HUES48 (cell line): ENCODE measurements at regions not wholly inside any gene's neighbourhood (a gene's known extent, or its start where the extent isn't known, plus 50 kb on each side); places are given as distances from the start of the nearest gene placed in this dataset.

Experiments used
- H3K27ac ChIP-seq: one replicate; pipeline ENCODE4 v1.7.0; 2013; ENCODE audit warnings: low read depth, low read length, inconsistent platforms
- H3K27me3 ChIP-seq: 2 replicates; pipeline ENCODE4 v1.6.1; 2013; ENCODE audit warnings: mild to moderate bottlenecking, low read length; ENCODE audit not compliant: control insufficient read depth, insufficient read depth
- H3K36me3 ChIP-seq: 2 replicates; pipeline ENCODE4 v1.6.1; 2013; ENCODE audit warnings: low read length; ENCODE audit not compliant: control insufficient read depth, insufficient read depth
- H3K4me1 ChIP-seq: 2 replicates; pipeline ENCODE4 v1.6.1; 2013; ENCODE audit warnings: mild to moderate bottlenecking, low read length; ENCODE audit not compliant: control insufficient read depth, insufficient read depth
- H3K4me3 ChIP-seq: 2 replicates; pipeline ENCODE4 v1.5.1; 2013; ENCODE audit warnings: mild to moderate bottlenecking, low read depth, low read length
- H3K9ac ChIP-seq: 2 replicates; pipeline ENCODE4 v1.6.1; 2013; ENCODE audit warnings: mild to moderate bottlenecking, low read depth, low read length, moderate library complexity
- H3K9me3 ChIP-seq: 2 replicates; pipeline ENCODE4 v1.6.1; 2013; ENCODE audit warnings: low read length; ENCODE audit not compliant: control insufficient read depth, insufficient read depth

DNA sequence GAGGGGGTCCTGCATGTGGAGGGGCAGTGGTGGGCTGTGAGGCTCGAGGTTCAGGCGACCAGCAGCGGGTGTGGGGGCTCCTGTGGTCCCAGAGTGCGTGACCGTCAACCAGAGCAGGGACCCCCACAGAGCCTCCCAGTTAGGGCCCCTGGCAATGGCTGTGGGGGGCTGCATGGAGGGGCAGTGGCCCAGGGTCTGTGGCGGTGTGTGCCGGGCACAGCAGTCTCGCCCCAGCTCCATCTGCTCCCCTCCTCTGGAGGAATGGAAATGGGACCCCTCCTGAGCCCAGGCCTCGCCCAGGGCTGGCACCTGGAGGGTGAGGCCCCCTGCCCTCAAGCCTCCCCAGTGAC, 210.8 kb upstream of the C14orf180 start:
- Histone ChIP-seq H3K9ac (no peak overlapping the region), H3K4me1 (peaks cover 4% of the 10 kb centered on the region; the same call in 1 of the 2 replicates), H3K4me3 (no peak overlapping the region), H3K27ac (no peak overlapping the region), H3K27me3 (no peaks in the 10 kb centered on the region), H3K36me3 (no peaks in the 10 kb centered on the region), H3K9me3 (no peaks in the 10 kb centered on the region)

- Histone ChIP-seq H3K36me3 (no peaks in the 10 kb centered on the region), H3K27me3 (no peaks in the 10 kb centered on the region)
These were observed 210.4 kb upstream of the C14orf180 start for GRCh38 chr14:104369208-104369607.

DNA sequence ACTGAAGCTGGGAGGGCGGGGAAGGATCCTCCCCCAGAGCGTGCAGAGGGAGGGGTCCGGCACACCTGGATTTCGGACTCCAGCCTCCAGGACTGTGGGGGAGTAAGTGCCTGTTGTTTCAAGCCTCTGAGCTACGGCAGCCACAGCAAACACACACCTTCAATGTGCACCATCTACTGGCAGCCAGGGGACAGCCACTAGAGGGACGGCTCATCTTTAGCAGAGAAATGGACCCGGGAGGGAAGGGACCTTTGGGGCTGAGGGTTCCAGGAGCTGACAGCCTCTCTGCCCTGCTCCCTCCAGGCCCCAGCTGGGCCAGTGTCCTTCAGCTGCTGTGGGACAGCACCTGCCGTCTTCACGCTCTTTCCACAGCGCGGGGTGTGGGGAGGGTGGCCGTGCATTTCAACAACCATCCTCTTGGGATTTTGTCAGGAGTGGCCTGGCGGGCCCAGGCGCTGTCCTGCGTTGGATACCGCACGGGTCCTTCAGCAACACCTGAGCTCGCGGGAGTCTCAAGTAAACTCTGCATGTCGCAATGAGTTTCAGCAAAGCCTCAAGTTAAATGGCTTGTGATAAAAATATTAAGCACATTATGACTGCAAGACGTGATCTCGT, 209.2 kb upstream of the C14orf180 start:
- Histone ChIP-seq H3K27ac (no peak overlapping the region), H3K4me3 (no peak overlapping the region), H3K9me3 (no peaks in the 10 kb centered on the region), H3K9ac (no peak overlapping the region), H3K27me3 (no peaks in the 10 kb centered on the region), H3K36me3 (no peaks in the 10 kb centered on the region), H3K4me1 (peaks cover 4% of the 10 kb centered on the region; the same call in 1 of the 2 replicates)

More at GRCh38 chr14:104369208-104369607, 210.4 kb upstream of the C14orf180 start:
- H3K27ac ChIP-seq, result no peak overlapping the region
- no peaks in the 10 kb centered on the region for H3K9me3 ChIP-seq
- peaks cover 4% of the 10 kb centered on the region; the same call in 1 of the 2 replicates for H3K4me1 ChIP-seq
- no peak overlapping the region for H3K9ac ChIP-seq
- no peak overlapping the region for H3K4me3 ChIP-seq

DNA sequence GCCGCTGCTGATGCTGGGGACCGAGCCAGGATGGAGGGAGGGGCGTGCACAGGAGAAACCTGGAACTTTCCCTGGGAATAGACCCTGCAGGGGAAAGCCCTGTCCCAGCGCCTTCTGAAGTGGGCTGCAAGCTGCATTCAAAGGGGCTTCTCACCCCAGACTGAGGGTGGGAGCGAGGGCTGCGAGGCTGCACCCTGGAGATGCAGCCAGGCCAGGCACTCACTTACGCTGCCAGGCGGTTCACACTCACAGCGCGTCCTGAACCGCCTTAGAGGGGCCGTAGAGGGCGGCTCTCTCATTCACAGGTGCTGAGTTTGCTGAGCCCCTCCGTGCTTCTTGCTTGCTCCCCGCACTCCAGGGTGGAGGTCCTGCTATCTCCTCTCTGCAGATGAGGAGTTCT, 208.5 kb upstream of the C14orf180 start:
- no peak overlapping the region for H3K4me3 ChIP-seq
- no peaks in the 10 kb centered on the region for H3K9me3 ChIP-seq
- no peak overlapping the region for H3K9ac ChIP-seq
- H3K36me3 ChIP-seq, result no peaks in the 10 kb centered on the region
- no peaks in the 10 kb centered on the region for H3K27me3 ChIP-seq
- no peak overlapping the region for H3K27ac ChIP-seq
- peaks cover 4% of the 10 kb centered on the region; the same call in 1 of the 2 replicates for H3K4me1 ChIP-seq

DNA sequence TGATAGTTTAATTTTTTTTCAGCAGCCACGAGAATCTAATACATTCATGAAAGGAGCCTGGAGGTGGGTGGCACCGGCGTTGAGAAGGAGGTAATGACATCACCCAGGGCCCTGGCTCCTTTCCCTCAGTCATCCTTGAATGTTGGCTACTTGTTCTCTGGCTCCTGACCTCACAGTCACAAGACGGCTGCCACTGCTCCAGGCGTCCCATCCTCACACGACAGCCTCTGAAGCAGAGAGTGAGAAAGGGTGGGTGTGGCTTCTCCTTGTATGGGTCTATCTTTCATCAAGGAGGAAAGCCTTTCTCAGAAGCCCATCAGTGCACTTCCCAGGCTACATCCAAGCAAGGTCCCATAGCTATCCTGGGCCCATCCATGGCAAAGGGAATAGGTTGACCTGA, 207.6 kb upstream of the C14orf180 start:
- H3K4me1 ChIP-seq, result peaks cover 4% of the 10 kb centered on the region; the same call in 1 of the 2 replicates
- no peak overlapping the region for H3K4me3 ChIP-seq
- H3K27me3 ChIP-seq, result no peaks in the 10 kb centered on the region
- no peak overlapping the region for H3K9ac ChIP-seq
- H3K27ac ChIP-seq, result no peak overlapping the region
- no peaks in the 10 kb centered on the region for H3K36me3 ChIP-seq
- H3K9me3 ChIP-seq, result no peaks in the 10 kb centered on the region

- Histone ChIP-seq H3K4me1 (peaks cover 4% of the 10 kb centered on the region; the same call in 1 of the 2 replicates), H3K27ac (no peak overlapping the region), H3K9ac (no peak overlapping the region), H3K36me3 (no peaks in the 10 kb centered on the region), H3K9me3 (no peaks in the 10 kb centered on the region), H3K4me3 (no peak overlapping the region), H3K27me3 (no peaks in the 10 kb centered on the region)
These were observed 207.0 kb upstream of the C14orf180 start for GRCh38 chr14:104372390-104373054.

DNA sequence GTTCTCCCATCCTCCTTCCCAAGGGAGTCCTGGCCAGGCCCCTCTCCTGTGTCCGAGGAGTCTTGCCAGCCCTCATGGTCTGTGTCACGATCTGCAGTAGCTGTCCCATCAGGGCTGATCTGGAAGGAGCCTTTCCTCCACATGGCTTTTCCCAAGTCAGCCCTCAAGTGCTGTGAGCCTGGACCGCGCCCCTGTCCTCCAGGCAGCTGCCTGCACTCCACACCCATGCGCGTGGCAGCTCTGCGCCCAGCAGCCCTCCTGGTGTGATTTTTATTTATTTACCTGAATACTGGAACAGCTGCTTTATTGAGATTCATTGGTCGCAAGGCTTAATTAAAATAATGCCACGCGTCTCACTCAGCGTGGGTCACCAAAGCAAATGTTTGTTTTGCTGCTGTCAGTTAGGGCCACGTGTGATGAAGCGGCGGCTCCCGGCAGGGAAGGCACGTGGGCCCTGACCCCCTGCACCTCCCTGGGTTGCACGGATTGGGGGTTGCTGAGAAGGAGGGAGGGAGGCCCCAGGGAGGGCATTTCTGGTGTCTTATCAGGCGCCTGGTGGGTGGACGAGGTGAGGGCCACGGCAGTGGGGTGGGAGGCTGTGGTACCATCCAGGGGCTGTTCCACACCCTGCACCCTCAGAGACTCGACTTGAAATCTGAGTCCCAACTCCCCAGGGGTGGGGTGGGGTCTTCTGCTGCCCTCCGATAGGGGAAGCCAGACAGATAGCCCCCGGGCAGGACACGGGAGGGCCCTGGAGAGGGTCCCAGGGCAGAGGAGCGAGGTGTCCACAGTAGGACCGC, 206.3 kb upstream of the C14orf180 start:
- H3K27me3 ChIP-seq, result no peaks in the 10 kb centered on the region
- H3K9ac ChIP-seq, result no peak overlapping the region
- H3K4me1 ChIP-seq, result no peaks in the 10 kb centered on the region
- H3K27ac ChIP-seq, result no peak overlapping the region
- H3K36me3 ChIP-seq, result no peaks in the 10 kb centered on the region
- no peaks in the 10 kb centered on the region for H3K9me3 ChIP-seq
- no peak overlapping the region for H3K4me3 ChIP-seq

DNA sequence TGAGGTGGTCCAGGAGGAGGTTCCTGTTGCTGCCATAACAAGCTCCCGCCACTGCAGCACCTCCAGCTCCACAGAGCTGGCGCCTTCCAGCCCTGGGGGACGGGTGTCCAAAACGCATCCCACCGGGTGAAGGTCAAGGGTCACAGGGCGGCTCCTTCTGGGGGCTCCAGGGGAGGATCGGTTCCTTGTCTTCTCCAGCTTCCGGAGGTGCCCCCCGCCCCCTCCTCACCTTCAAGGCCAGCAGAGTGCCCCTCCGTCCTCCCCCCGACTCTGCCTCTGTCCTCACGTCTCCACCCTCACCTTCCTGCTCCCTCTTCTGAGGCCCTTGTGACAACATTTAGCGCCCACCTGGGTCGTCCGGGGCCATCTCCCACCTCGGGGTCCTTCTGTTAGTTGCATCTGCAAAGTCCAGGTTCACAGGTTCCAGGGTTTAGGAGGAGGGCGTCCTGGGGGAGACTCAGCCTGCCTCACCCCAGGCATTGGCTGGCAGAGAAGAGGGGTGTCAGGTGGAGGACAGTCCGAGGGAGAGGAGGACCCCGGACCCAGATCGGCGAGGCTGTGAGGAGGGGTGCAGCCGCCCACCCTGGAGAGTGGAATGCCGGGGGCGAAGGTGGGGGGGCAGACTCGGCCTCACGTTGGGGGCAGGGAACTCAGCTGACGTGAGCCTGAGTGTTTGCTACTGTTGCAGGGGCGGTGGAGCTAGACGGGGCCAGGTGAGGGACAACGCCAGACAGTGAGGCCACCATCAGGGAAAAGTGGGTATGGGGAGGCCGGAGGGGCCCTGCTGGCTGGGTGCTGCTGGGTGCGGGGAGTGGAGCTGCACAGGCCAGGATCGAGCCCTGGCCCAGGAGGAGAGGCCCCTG, 205.5 kb upstream of the C14orf180 start:
- H3K27ac ChIP-seq, result no peak overlapping the region
- no peaks in the 10 kb centered on the region for H3K4me1 ChIP-seq
- H3K9me3 ChIP-seq, result no peaks in the 10 kb centered on the region
- H3K27me3 ChIP-seq, result no peaks in the 10 kb centered on the region
- H3K36me3 ChIP-seq, result no peaks in the 10 kb centered on the region
- no peak overlapping the region for H3K4me3 ChIP-seq
- H3K9ac ChIP-seq, result no peak overlapping the region

DNA sequence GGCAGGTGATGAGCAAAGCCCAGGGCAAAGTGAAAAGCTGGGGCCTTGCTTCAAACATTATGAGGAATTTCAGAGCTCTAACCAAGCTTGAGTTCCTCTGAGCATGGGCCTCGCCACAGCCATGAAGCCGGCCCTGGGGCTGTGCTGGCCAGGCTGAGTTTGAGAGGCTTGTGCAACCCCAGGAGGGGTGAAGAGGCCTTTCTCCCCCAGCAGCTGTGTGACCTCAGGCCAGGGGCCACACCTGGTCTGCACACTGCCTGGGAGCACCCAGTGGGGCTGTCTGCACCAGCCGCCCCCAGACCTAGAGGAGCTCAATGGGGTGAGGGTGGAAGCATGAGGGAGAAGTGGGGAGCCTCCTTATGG, 204.9 kb upstream of the C14orf180 start:
- H3K4me3 ChIP-seq, result no peak overlapping the region
- H3K9ac ChIP-seq, result no peak overlapping the region
- no peaks in the 10 kb centered on the region for H3K4me1 ChIP-seq
- no peak overlapping the region for H3K27ac ChIP-seq
- H3K9me3 ChIP-seq, result no peaks in the 10 kb centered on the region
- H3K36me3 ChIP-seq, result no peaks in the 10 kb centered on the region
- no peaks in the 10 kb centered on the region for H3K27me3 ChIP-seq

DNA sequence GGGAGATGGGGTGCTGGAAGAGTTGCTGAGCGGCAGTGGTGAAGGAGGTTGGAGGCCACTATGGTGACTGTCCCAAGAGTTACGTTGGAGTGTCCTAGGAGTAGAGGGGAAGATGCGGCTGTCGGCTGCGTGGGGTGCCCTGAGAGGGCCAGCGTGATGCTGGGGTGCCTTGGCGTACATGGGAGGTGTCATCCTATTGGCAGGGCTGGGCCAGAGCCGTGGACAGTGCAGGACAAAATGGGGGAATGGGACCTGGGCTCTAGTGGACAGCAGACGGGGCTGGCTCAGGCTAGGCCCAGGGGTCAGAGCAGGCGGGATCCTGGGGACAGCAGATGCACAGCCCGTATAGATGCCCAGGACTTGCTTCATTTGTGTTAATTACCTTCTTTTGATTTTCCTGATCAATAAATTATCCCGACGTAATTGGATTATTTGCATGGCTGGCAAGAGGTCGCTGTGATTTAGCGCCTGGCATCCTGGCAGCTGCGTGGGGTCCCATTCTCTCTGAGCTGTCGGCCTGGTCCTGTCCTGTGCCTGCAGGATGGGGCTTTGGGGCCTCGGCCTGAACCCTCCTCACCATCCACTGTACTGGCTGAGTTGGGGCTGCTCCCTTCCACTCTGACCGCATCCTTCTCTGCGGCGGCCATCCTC, 203.9 kb upstream of the C14orf180 start:
- Histone ChIP-seq H3K4me3 (no peak overlapping the region), H3K4me1 (no peaks in the 10 kb centered on the region), H3K9ac (no peak overlapping the region), H3K27me3 (no peaks in the 10 kb centered on the region), H3K9me3 (no peaks in the 10 kb centered on the region), H3K27ac (no peak overlapping the region), H3K36me3 (no peaks in the 10 kb centered on the region)
